Liver (tissue), 3 donors: ENCODE measurements at regions not wholly inside any gene's neighbourhood (a gene's known extent, or its start where the extent isn't known, plus 50 kb on each side); places are given as distances from the start of the nearest gene placed in this dataset.

Experiments
- FOXA1 ChIP-seq: IDR thresholded peaks from 2 replicates; pipeline ENCODE4 v1.6.1; 2016; ENCODE audit warnings: antibody characterized with exemption
- GABPA ChIP-seq, 2 donors: IDR thresholded peaks in 1 of 2; conservative IDR thresholded peaks in 1 of 2; 2 replicates each; pipeline ENCODE4 v1.6.1; 2016; ENCODE audit warnings: antibody characterized with exemption in 2 of 2, mild to moderate bottlenecking in 1 of 2, moderate library complexity in 1 of 2
- JUND ChIP-seq, 2 donors: IDR thresholded peaks; 2 replicates each; pipeline ENCODE4 v1.6.1; 2016; ENCODE audit warnings: antibody characterized with exemption in 2 of 2
- RAD21 ChIP-seq, 2 donors: IDR thresholded peaks; 2 replicates each; pipeline ENCODE4 v1.6.1; 2016; ENCODE audit warnings: antibody characterized with exemption in 2 of 2, mild to moderate bottlenecking in 2 of 2
- TAF1 ChIP-seq: conservative IDR thresholded peaks from 2 replicates; pipeline ENCODE4 v1.6.1; 2016; ENCODE audit warnings: antibody characterized with exemption, mild to moderate bottlenecking
- YY1 ChIP-seq: IDR thresholded peaks from 2 replicates; pipeline ENCODE4 v1.6.1; 2016; ENCODE audit warnings: antibody characterized with exemption, mild to moderate bottlenecking
- TF ChIP-seq, protein P1 (sequence below): fragments of 150-350 bp; IDR thresholded peaks from 2 replicates; pipeline ENCODE4 v1.5.1; 2017; ENCODE audit warnings: improper control_type of control experiment, low read depth, low read length; ENCODE audit not compliant: missing input control
- TF ChIP-seq, protein P2 (sequence below): IDR thresholded peaks from 2 replicates; pipeline ENCODE4 v1.6.1; 2016; ENCODE audit warnings: antibody characterized with exemption, mild to moderate bottlenecking
- TF ChIP-seq, protein P3 (sequence below): IDR thresholded peaks from 2 replicates; pipeline ENCODE4 v1.6.1; 2016; ENCODE audit warnings: antibody characterized with exemption
- donor health status: healthy.
- donor health status: healthy.

DNA sequence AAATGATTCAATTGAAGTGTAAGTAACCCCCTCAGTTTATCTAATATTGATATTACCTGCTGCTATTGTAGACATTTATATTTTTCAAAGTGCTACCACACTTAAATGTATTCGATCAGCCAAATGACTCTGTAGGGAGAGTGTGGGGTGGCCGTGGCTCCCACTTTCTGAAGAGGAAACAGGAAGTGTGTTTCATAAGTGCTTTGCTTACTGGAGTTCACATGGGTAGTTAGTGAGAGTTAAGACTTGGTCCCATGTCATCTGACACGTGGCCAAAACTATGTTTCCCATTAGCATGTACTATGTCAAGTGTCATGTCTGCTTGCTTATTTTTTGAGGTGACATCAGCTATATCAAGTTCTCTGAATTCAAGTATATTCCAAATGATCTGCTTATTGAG, 308.1 kb upstream of the GATB start:
- TF ChIP-seq YY1 (no peak), RAD21 (IDR thresholded peaks at IDR 0.05) (no peak), TAF1 (no peak), GABPA (IDR thresholded peaks at IDR 0.05 in 1 of 2, conservative IDR thresholded peaks at IDR 0.05 in 1 of 2) (no peak), JUND (IDR thresholded peaks at IDR 0.05) (no peak), FOXA1 (no peak)
- TF ChIP-seq, protein P1, sequence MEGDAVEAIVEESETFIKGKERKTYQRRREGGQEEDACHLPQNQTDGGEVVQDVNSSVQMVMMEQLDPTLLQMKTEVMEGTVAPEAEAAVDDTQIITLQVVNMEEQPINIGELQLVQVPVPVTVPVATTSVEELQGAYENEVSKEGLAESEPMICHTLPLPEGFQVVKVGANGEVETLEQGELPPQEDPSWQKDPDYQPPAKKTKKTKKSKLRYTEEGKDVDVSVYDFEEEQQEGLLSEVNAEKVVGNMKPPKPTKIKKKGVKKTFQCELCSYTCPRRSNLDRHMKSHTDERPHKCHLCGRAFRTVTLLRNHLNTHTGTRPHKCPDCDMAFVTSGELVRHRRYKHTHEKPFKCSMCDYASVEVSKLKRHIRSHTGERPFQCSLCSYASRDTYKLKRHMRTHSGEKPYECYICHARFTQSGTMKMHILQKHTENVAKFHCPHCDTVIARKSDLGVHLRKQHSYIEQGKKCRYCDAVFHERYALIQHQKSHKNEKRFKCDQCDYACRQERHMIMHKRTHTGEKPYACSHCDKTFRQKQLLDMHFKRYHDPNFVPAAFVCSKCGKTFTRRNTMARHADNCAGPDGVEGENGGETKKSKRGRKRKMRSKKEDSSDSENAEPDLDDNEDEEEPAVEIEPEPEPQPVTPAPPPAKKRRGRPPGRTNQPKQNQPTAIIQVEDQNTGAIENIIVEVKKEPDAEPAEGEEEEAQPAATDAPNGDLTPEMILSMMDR = no peak
- TF ChIP-seq, protein P2, sequence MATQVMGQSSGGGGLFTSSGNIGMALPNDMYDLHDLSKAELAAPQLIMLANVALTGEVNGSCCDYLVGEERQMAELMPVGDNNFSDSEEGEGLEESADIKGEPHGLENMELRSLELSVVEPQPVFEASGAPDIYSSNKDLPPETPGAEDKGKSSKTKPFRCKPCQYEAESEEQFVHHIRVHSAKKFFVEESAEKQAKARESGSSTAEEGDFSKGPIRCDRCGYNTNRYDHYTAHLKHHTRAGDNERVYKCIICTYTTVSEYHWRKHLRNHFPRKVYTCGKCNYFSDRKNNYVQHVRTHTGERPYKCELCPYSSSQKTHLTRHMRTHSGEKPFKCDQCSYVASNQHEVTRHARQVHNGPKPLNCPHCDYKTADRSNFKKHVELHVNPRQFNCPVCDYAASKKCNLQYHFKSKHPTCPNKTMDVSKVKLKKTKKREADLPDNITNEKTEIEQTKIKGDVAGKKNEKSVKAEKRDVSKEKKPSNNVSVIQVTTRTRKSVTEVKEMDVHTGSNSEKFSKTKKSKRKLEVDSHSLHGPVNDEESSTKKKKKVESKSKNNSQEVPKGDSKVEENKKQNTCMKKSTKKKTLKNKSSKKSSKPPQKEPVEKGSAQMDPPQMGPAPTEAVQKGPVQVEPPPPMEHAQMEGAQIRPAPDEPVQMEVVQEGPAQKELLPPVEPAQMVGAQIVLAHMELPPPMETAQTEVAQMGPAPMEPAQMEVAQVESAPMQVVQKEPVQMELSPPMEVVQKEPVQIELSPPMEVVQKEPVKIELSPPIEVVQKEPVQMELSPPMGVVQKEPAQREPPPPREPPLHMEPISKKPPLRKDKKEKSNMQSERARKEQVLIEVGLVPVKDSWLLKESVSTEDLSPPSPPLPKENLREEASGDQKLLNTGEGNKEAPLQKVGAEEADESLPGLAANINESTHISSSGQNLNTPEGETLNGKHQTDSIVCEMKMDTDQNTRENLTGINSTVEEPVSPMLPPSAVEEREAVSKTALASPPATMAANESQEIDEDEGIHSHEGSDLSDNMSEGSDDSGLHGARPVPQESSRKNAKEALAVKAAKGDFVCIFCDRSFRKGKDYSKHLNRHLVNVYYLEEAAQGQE = no peak
- TF ChIP-seq, protein P3, sequence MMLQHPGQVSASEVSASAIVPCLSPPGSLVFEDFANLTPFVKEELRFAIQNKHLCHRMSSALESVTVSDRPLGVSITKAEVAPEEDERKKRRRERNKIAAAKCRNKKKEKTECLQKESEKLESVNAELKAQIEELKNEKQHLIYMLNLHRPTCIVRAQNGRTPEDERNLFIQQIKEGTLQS = no peak
